GM10248 (cell line): ENCODE measurements at regions not wholly inside any gene's neighbourhood (a gene's known extent, or its start where the extent isn't known, plus 50 kb on each side); places are given as distances from the start of the nearest gene placed in this dataset.

Experiments used
- CTCF ChIA-PET: fragments of 300-600 bp; sonication (Branson Sonifier 250); formaldehyde crosslinking; extraction: SDS; loops from one replicate; lab custom pipeline; 2021; ENCODE audit warnings: antibody characterized with exemption; lab: Yijun Ruan, JAX
- POLR2A ChIA-PET: fragments of 350-650 bp; sonication (Branson Sonifier 250); formaldehyde crosslinking; extraction: SDS; loops from one replicate; lab custom pipeline; 2020; ENCODE audit warnings: antibody characterized with exemption; lab: Yijun Ruan, JAX
- DNase-seq: peaks from one replicate; pipeline ENCODE4 v3.0.0; 2012; ENCODE audit errors: extremely low spot score
- CTCF ChIP-seq: IDR thresholded peaks from 2 replicates; pipeline ENCODE4 v1.5.1; 2012; ENCODE audit warnings: mild to moderate bottlenecking, low read depth; ENCODE audit errors: extremely low read depth, missing control alignments, control extremely low read depth

GRCh38 chr7:3195160-3195559 is 105.9 kb upstream of the SDK1 start:
- ChIA-PET CTCF (interaction anchor here (2.6 kb wide), 1 partner anchor 40 kb away, joined by 6 read pairs; no protein-coding TSS in a partner anchor), POLR2A (no interaction called here)
- TF ChIP-seq CTCF = no peak
- DNase-seq = no peak

DNA sequence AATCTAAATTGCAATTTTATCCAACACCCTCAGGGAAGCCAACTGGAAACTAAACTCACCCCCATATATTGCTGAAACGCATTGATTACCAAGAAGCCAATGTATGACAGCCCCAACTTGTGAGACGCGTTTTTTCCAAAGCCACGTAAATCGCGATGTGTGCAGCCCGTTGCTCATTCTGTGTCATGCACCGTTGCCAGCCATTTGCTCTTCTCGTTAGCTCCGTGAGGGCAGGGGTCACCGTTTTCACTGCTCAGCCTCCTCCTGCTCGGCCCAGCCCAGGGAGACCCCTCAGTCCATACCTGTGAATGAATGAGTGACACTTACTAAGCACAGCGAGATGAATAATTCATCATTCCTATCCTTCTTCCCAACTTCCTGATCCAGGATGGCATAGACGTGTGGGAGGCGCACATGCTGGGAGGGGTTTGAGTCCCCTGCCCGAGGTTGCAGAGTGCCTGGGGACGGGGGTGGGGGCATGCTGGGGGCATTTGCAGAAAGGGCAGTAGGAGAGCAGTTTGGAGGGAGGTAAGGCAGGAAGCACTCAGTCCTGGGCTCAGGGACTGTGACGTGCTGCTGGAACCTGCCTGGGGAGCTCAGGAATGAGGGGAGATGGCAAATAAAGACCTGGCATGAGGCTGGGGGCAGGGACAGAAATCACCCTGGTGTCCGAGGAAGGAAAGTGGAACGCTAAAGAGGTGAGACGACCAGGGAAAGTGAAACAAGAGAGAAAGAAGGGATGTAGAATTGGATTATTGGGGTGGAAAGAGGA is 104.2 kb upstream of the SDK1 start:
- ChIA-PET POLR2A (no interaction called here), CTCF (interaction anchor here (1.4 to 1.5 kb wide), 2 partner anchors 14 to 34 kb away, joined by 3 read pairs; no protein-coding TSS in a partner anchor)
- DNase-seq = no peak
- TF ChIP-seq CTCF = no peak

DNA sequence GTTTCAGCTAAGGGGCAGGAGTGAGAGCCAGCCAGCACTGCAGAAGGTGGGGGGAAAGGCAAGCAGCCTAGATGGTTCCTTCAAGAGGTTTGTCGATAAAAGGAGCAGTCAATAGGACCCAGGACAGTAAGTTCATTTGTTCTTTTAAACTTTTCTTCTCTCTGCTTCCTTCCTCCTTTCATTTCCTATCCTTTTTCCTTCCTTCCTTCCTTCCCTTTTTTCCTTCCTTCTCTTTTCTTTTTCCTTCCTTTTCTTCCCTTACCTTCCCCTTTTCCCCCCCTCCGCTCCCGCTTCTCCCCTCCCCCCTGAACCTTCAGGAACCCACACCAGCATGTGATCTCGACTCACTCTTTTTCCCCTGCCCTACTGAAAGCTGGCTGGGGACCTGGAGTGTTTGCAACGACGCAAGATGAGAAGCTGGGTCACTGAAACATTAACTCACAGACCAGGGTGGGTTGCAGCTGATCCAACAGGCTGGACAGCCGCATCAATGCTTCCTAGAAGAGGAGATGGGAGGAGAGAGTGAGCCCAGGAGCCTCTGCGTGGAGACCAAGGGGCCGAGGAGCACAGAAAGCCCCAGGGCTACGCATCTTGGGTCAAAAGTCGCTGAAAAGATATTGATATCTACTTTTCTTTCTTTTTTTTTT is 103.4 kb upstream of the SDK1 start:
- DNase-seq = no peak
- CTCF ChIA-PET = interaction anchor here (1.0 to 1.5 kb wide), 4 partner anchors 15 to 332 kb away, joined by 3 to 4 read pairs (median 3); no protein-coding TSS in a partner anchor
- POLR2A ChIA-PET = no interaction called here
- TF ChIP-seq CTCF = no peak

GRCh38 chr7:3198316-3198715 is 102.7 kb upstream of the SDK1 start:
- no peak for DNase-seq
- TF ChIP-seq CTCF = no peak
- ChIA-PET POLR2A (no interaction called here), CTCF (interaction anchor here (1.0 to 1.5 kb wide), 3 partner anchors 15 to 333 kb away, joined by 3 to 4 read pairs (median 3); no protein-coding TSS in a partner anchor)

DNA sequence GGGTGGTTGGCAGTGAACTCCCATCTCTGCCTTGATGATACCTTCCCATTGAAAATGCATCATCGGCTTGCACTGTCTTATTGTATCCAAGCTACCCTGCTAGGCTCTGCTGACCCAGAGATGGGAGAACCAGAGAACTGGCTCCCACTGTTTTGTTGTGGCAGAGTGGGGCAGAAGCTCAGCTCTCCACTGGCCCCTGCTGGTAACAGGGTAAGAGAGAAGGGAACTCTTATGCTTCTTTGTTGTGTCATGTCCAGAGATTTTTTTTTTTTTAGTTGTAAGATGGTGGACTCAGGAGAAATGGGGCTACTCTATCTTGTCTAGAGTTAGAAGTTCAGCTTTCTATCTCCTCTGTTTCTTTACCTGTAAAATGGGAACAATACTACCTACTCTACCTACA is 100.5 kb upstream of the SDK1 start:
- POLR2A ChIA-PET = no interaction called here
- peak; percentile 61 for DNase-seq
- peak; percentile 26 for TF ChIP-seq CTCF
- CTCF ChIA-PET = interaction anchor here (1.3 to 2.0 kb wide), 3 partner anchors 13 to 108 kb away, joined by 3 to 6 read pairs (median 5); no protein-coding TSS in a partner anchor

DNA sequence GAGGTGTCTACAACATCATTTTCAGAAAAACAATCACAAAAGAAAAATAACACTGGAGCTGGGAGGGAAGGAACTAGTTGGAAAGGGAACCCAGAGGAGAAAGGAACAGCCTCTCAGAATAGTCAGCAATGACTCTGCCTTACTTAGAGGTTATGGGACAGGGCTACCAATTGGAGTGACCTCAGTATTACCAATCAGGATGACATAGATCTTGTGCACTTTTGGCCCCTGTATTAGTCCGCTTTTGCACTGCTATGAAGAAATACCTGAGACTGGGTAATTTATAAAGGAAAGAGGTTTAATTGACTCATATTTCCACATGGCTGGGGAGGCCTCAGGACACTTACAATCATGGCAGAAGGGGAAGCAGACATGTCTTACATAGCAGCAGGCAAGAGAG is 99.7 kb upstream of the SDK1 start:
- no peak for DNase-seq
- CTCF ChIA-PET = interaction anchor here (1.3 to 2.0 kb wide), 3 partner anchors 12 to 109 kb away, joined by 3 to 6 read pairs (median 5); no protein-coding TSS in a partner anchor
- POLR2A ChIA-PET = no interaction called here
- no peak for TF ChIP-seq CTCF
